Thymus (tissue), 11 donors: ENCODE measurements at regions not wholly inside any gene's neighbourhood (a gene's known extent, or its start where the extent isn't known, plus 50 kb on each side); places are given as distances from the start of the nearest gene placed in this dataset.

Experiments
- DNase-seq, 9 donors: peaks; one replicate each; pipeline ENCODE4 v3.0.0-alpha.2; 2013; ENCODE audit warnings: low spot score in 9 of 9, low read depth in 6 of 9, missing footprints in 1 of 9
- H3K27ac ChIP-seq, 2 donors: one replicate each; pipeline ENCODE4 v1.5.1; 2013; ENCODE audit warnings: control low read depth in 1 of 2, low read depth in 1 of 2, low read length in 1 of 2, mild to moderate bottlenecking in 1 of 2, moderate library complexity in 1 of 2
- H3K27me3 ChIP-seq, 2 donors: one replicate each; pipeline ENCODE4 v1.5.1; 2013; ENCODE audit warnings: low read length in 1 of 2; ENCODE audit not compliant: control insufficient read depth in 2 of 2, insufficient read depth in 1 of 2
- H3K36me3 ChIP-seq, 2 donors: one replicate each; pipeline ENCODE4 v1.5.1; 2013; ENCODE audit warnings: low read length in 1 of 2, mild to moderate bottlenecking in 1 of 2, moderate library complexity in 1 of 2; ENCODE audit not compliant: control insufficient read depth in 2 of 2, insufficient read depth in 2 of 2
- H3K4me1 ChIP-seq, 2 donors: one replicate each; pipeline ENCODE4 v1.5.1; 2013; ENCODE audit warnings: low read length in 2 of 2; ENCODE audit not compliant: control insufficient read depth in 2 of 2, insufficient read depth in 2 of 2
- H3K4me3 ChIP-seq, 2 donors: one replicate each; pipeline ENCODE4 v1.5.1; 2013; ENCODE audit warnings: low read length in 2 of 2, control low read depth in 1 of 2, mild to moderate bottlenecking in 1 of 2
- H3K9me3 ChIP-seq, 2 donors: one replicate each; pipeline ENCODE4 v1.5.1; 2013; ENCODE audit warnings: low read length in 1 of 2, mild to moderate bottlenecking in 1 of 2; ENCODE audit not compliant: control insufficient read depth in 2 of 2, insufficient read depth in 1 of 2
- WGBS: extraction: QIAGEN DNeasy Blood & Tissue Kit; methylation state at CpG from one replicate; pipeline ENCODE4 v1.1.7; 2013; 5-methylcytosine and 5-hydroxymethylcytosine counted together
- donor health status: healthy.

DNA sequence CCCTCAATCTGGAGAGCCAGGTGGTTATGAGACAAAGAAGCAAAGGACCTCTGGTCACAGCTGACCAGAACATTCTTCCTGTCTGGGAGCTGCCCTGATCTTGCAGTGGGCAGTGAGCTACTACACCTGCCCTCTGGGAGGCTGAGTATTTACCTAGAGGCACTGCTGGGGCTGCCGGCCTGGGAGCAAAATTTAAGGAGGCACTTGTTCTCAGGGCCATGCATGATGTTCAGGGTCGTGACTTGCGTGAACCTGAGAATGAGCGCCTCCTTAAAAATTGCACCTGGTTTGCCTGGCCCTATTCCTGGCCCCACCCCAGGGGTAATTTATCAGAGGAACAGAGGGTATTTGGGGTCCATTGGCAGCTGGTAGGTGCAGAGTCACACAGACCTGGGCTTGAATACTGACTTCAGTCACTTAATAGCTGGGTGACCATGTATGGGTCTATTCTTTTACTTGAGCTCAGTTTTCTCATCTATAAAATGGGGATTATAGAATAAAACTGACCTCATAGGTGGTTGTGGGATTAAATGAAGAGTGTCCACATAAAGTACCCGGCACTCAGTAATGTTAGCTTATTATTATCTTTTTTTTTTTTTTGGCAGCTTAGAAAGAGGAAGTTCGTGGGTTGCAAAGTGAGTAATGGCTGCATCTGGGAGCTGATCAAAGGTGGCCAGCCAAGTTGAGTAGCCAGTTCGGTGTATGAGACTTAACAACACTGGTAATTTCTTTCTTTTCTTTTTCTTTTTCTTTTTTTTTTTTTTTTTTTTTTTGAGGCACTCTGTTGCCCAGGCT lies 107.4 kb upstream of the MED13L start:
- no peak overlapping the region for H3K27ac ChIP-seq
- peaks cover 9 to 37% of the 10 kb centered on the region in 2 donors for H3K4me1 ChIP-seq
- no peaks in the 10 kb centered on the region for H3K27me3 ChIP-seq
- DNase-seq, result peak in 1 of 9 donors; percentile 38
- no peaks in the 10 kb centered on the region for H3K36me3 ChIP-seq
- no peaks in the 10 kb centered on the region for H3K9me3 ChIP-seq
- H3K4me3 ChIP-seq, result no peak overlapping the region
- WGBS, result 54% methylated on average over 7 of the region's 7 CpGs

DNA sequence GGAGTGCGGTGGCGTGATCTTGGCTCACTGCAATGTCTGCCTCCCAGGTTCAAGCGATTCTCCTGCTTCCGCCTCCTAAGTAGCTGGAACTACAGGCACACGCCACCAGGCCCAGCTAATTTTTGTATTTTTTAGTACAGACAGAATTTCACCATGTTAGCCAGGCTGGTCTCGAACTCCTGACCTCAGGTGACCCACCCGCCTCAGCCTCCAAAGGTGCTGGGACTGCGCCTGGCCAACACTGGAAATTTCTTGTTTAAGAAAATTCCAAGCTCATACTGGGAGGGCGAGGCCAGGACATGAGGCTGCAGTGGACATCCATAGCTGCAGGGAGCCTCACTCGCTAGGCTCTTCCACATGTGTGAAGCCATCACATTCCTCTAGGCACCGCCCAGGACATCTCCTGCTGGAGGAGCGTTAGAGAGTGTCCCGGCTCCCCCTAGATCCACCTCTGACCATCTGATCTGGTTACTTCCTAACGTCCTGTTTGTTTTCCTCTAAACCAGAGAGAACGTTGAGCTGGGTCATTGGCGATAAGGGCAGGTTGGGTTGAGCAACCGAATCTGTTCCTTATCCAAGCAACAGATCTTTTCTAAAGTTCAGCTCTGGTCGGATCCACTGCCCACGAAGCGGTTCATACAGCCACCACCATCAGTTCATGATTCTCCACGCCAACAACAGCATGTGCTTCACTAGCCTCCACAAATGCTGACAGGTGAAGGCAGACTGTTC lies 108.2 kb upstream of the MED13L start:
- Histone ChIP-seq H3K27ac (no peak overlapping the region), H3K4me3 (no peak overlapping the region), H3K9me3 (peaks cover 0 to under 1% of the 10 kb centered on the region in 2 donors), H3K4me1 (peaks cover 9 to 37% of the 10 kb centered on the region in 2 donors), H3K27me3 (no peaks in the 10 kb centered on the region), H3K36me3 (no peaks in the 10 kb centered on the region)
- no peak for DNase-seq
- 94% methylated on average over 21 of the region's 21 CpGs for WGBS

DNA sequence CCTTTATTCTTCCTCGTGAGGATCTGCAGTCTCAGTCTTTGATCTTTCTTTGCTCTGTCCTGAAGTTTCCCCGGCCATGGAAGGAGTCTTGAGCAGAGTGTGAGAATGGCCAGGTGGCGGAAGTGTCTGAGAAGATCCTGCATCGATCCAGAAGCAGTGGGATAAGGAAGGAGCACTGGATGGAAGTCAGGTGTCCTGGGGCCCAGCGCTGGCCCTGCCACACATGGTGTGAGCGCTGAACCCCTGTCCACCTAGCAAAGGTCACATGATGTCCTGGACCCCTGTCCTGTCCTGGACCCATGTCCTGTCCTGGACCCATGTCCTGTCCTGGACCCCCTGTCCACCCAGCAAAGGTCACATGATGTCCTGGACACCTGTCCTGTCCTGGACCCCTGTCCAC lies 111.8 kb upstream of the MED13L start:
- Histone ChIP-seq H3K36me3 (no peaks in the 10 kb centered on the region), H3K27ac (no peak overlapping the region), H3K9me3 (peaks cover 0 to 6% of the 10 kb centered on the region in 2 donors), H3K4me3 (no peak overlapping the region), H3K4me1 (peaks cover 3 to 38% of the 10 kb centered on the region in 2 donors), H3K27me3 (no peaks in the 10 kb centered on the region)
- no peak for DNase-seq
- WGBS, result 96% methylated on average over 6 of the region's 6 CpGs

DNA sequence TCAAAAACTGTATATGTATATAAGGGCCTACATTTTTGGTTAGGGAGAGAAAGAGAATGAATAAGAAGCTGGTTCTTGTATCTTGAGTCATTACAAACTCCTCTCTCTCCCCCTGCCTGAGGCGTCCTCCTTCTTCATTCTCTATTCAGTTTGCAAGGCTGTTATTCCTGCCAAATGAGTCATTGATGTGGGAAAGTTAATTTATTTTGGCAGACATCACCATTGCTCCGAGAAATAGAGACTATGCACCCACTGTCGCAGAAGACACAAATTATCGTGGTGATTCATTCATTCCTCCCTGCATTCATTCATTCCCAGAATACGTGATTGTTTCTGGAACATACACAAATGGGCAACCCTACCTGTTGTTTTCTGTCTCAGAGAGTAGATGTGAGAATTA lies 112.5 kb upstream of the MED13L start:
- no peak for DNase-seq
- H3K4me3 ChIP-seq, result no peak overlapping the region
- H3K27me3 ChIP-seq, result no peaks in the 10 kb centered on the region
- no peak overlapping the region for H3K27ac ChIP-seq
- 94% methylated on average over 5 of the region's 5 CpGs for WGBS
- H3K4me1 ChIP-seq, result peaks cover 0 to 31% of the 10 kb centered on the region in 2 donors
- H3K9me3 ChIP-seq, result peaks cover 0 to 6% of the 10 kb centered on the region in 2 donors
- H3K36me3 ChIP-seq, result no peaks in the 10 kb centered on the region

DNA sequence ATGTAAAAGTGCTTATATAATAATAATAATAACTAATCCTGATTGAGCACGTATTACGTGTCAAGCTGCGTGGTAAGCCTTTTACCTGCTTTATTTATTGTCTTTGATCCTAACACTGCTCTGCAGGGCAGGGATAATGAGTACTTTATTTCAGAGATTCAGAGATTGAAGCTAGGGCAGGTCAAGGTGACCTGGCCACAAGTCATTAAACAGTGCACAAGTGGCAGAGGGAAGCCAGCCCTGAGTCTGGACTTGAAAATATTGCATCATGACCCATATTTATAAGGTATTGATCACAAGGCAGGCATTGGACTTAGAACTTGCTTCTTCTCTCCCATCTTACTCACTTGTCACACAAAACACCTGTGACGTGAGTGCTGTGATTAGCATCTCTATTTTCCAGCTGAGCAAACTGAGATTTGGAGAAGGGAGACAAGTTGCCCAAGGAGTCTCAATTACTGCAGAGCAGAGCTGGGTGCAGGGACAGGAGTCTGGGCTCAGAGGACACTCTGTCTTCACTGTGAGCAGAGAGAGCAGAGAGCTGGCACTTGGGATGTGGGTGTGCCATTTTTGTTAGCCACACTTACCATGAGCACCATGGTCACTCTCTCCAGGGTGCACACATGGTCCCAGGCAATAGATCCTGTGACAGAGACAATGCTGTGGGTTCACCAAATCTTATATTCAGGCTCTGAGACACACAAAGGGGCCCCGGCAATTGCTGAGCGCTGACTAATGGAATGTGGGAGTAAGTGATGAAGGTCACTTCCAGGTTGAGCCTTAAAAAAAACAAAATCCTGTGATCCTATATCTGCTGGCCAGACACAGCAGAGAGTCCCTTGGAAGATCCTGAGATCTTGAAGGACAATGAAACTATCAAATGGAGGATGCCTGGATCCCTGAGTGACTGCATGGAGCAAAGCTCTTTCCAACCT lies 113.2 kb upstream of the MED13L start:
- WGBS, result 99% methylated on average over 6 of the region's 6 CpGs
- H3K4me1 ChIP-seq, result peaks cover 0 to 25% of the 10 kb centered on the region in 2 donors
- no peaks in the 10 kb centered on the region for H3K27me3 ChIP-seq
- H3K9me3 ChIP-seq, result peaks cover 0 to 6% of the 10 kb centered on the region in 2 donors
- DNase-seq, result no peak
- no peaks in the 10 kb centered on the region for H3K36me3 ChIP-seq
- H3K27ac ChIP-seq, result no peak overlapping the region
- H3K4me3 ChIP-seq, result no peak overlapping the region

DNA sequence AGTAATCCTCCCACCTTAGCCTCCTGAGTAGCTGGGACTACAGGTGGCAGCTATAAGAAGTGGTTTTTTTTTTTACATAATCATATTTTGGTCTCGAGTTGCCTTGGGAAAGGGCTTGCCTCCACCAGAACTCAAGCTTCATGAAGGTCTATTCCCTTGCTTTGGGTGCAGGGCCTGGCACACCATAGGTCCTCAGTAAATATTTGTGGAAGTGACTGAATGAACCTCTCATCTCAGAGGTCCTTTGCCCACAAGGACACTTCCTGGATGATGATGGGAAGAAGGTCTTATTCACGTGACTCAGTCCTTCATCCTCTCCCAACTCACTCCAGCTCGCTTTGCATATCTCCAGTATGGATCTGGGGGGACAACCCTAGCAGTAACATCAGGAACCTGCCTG lies 114.0 kb upstream of the MED13L start:
- H3K36me3 ChIP-seq, result no peaks in the 10 kb centered on the region
- H3K4me1 ChIP-seq, result peaks cover 0 to 25% of the 10 kb centered on the region in 2 donors
- DNase-seq, result no peak
- H3K27me3 ChIP-seq, result no peaks in the 10 kb centered on the region
- 96% methylated on average over 3 of the region's 3 CpGs for WGBS
- H3K27ac ChIP-seq, result no peak overlapping the region
- H3K9me3 ChIP-seq, result peaks cover 0 to 6% of the 10 kb centered on the region in 2 donors
- H3K4me3 ChIP-seq, result no peak overlapping the region

DNA sequence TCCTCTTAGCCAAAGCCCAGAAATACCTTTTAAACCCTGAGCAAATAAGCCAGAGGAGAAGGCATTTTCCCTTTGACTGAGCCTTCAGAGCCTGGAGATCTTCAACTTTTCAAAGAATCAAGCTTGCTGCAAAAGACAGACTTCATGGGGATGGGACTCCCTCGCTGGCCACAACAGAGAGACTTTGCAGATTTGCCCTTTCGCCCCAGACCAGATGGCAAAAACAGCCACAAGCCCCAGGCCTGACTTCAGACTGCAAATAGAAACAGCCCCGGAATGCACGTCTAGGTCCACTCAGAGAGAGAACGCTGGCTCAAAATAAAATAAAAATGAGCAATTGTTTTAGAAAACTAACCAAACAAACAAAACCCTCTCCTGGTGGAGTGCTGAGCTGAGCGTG lies 114.6 kb upstream of the MED13L start:
- Histone ChIP-seq H3K9me3 (peaks cover 0 to 6% of the 10 kb centered on the region in 2 donors), H3K36me3 (no peaks in the 10 kb centered on the region), H3K27ac (no peak overlapping the region), H3K27me3 (no peaks in the 10 kb centered on the region), H3K4me1 (peaks cover 0 to 25% of the 10 kb centered on the region in 2 donors), H3K4me3 (no peak overlapping the region)
- WGBS, result 96% methylated on average over 6 of the region's 6 CpGs
- DNase-seq, result no peak

DNA sequence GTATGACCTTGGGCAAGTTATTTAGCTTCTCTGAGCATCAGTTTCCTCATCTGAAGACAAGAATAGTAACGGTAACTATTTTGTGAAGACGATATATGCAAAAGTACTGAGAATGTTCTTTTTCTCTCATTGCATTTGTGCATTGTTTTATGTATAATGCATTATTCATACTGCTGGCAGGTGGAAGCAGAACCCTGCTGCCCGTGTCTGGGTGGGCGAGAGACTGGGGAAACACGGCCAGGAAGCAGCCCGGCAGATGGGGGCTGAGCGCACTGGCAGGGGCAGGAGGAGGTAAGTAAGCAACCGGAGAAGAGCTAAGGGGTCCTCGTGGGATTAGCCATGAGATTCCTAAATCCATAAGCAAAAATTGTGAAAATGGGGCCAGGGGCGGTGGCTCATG lies 115.8 kb upstream of the MED13L start:
- WGBS, result 71% methylated on average over 10 of the region's 10 CpGs
- DNase-seq, result peak in 1 of 9 donors; percentile 44
- H3K36me3 ChIP-seq, result no peaks in the 10 kb centered on the region
- H3K27ac ChIP-seq, result no peak overlapping the region
- no peaks in the 10 kb centered on the region for H3K27me3 ChIP-seq
- H3K9me3 ChIP-seq, result peaks cover 0 to 10% of the 10 kb centered on the region in 2 donors
- peaks cover 0 to 25% of the 10 kb centered on the region in 2 donors for H3K4me1 ChIP-seq
- H3K4me3 ChIP-seq, result no peak overlapping the region
